Activated CD4-positive, alpha-beta T cell treated with anti-CD3 and anti-CD28 coated beads, Interleukin-2, amount 50 U/mL, for 24 hours (primary cell): ENCODE measurements at regions not wholly inside any gene's neighbourhood (a gene's known extent, or its start where the extent isn't known, plus 50 kb on each side); places are given as distances from the start of the nearest gene placed in this dataset.

Experiments used
- DNase-seq, 2 donors: peaks; one replicate each; pipeline ENCODE4 v3.0.0-alpha.2; 2020; ENCODE audit warnings: low read depth in 1 of 2, low spot score in 1 of 2

- DNase-seq: no peak
Observed at GRCh38 chr7:142377567-142377966, 119.7 kb upstream of the PRSS58 start.

GRCh38 chr7:142376356-142376997 lies 118.6 kb upstream of the PRSS58 start:
- DNase-seq: no peak

DNA sequence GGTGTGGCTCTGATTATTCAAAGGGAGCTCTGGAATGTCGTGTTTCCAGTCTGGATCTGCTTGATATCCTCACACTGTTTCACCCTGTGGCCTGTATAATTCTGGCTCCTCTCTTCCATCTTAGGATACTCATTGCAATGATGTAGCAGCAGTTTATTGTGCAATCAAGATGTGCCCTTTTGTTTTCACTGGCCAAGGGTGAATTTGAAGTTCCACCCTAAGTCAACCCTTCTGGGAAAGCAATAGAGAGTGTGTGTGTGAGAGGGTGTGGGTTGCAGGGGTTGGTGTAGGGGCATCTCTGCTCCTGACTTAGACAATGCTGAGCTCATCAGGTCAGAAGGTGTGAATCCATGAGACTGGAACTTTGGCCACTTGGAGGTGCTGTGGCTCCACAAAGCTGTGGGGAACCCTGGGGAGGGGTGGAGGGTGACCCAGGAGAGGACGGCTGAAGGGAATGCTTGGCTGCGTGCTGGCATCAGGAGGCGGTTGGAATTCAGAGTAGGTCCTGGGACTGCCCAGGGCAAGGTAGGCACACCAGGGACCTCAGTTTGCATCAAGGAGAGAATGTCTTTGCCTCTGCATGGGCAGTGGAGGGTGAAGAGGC lies 118.0 kb upstream of the PRSS58 start:
- DNase-seq: no peak

DNA sequence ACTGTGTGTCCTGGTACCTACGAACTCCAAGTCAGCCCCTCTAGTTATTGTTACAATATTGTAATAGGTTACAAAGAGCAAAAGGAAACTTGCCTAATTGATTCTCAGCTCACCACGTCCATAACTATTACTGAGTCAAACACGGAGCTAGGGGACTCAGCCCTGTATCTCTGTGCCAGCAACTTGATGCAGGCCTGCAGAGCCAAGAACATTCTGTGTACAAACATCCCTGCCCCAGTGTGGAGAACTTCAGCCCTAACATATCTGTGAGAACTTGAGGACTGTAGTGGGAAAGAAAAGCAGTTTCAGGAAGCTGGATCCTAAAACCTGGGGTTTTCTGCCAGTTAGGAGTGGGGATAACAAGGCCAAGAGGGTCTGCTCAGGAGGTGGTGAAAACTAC lies 114.9 kb upstream of the PRSS58 start:
- DNase-seq: no peak

DNA sequence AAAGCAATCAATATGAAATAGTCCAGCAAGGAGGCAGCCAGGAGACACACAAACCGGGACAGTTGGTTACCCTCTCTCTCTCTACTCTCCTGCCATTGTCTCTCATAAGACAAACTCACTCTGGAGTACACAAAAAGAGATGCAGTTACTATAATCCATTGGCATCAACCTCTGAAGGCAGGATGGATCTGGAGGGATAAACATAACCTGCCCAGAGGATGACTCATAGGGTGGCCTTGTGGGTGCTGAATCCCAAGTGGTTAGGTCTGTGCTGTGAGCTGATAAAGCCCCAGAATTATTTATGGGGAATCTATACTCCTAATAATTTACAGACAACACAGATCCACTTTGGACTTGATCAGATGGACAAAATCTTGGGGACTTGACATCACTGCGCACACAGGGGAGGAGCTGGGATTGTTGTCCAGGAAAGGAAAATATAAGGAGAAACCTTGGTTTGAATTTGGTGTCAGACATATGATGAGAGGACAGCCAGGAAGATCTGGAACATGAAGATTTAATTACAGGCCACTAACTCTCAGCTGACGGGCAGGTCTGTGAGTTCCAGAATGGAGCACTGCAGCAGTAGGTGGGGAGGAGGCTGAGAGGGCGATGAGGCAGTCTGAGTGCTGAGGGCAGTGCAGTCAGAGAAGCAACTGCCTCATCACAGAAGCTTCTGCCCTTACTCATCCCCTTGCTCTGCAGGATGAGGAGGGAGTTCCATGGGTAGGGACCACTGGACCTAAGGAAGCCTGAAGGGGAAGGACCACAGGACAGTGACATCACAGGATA lies 113.9 kb upstream of the PRSS58 start:
- DNase-seq: no peak

DNA sequence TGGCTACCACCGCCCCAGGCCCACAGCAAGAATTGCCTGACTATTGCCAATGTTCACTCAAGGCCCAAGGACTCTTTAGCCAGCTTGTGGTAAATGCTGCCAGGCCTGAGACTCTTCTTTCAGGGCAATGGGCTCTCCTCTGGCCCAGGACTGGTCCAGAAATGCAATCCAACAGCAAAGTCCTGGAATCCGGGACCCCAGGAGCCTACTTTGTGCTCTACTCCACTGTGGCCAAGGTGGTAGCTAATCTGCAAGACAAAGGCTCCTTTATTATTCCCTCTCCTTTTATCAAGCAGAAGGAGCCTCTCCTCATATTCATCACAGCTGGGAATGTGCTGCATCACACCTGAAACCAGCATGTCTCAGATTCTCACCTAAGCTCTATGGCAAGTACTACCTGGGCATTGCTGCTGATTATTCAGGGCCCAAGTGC lies 107.6 kb upstream of the PRSS58 start:
- no peak for DNase-seq

GRCh38 chr7:142364551-142364950 lies 106.7 kb upstream of the PRSS58 start:
- DNase-seq: no peak

GRCh38 chr7:142362349-142362748 lies 104.5 kb upstream of the PRSS58 start:
- no peak for DNase-seq

DNA sequence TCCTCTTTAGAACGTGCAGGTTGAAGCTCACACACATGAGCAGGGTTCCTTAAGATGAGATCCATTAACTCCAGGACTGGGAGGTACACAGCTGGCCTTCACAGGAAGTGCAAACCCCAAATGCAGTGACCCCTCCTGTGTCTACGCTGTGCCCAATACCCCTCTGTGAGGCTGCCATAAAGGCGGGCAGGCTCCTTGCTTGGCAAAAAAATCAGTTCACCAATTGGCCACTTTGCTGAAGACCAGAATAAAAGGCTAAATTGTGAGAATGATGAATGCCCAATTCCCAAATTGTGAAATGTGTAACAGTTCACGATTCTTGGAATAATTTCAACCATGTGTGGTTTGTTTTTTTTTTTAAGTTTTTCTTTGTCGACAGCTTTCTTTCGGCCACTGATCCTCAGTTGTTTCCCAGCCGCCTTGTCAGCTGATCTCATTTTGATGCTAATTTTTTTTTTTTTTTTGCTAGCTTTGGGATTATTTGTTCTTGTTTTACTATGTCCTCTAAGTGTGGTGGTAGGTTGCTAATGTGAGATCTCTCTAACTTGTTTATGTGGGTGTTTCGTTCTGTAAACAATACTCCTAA lies 101.9 kb upstream of the PRSS58 start:
- DNase-seq: no peak

DNA sequence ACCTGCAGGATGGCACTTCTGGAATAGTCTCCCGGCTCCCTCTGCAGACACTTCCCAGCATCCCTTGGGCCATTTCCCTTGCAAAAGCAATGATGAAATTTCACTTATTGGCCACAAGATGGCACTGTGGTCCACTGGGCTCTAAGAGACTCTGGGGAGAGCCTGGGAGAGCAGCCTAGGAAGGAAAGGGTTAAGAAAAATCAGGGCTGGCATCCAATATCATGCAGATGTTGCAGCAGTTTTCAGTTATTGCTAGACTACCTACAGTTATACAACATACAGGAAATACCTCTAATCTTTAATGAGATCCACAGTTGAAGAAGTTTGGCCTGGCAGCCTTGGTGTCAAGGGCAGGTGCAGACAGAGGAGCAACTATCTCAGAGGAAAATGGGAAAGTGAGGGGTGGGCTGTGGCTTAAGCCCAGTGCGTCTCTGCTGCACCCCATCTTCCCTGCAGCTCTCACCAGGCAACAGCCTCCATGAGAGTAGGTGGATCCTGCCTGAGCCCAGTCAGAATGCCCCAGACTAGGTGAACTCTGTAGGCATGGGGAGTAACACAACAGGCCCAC lies 100.2 kb upstream of the PRSS58 start:
- no peak for DNase-seq

DNA sequence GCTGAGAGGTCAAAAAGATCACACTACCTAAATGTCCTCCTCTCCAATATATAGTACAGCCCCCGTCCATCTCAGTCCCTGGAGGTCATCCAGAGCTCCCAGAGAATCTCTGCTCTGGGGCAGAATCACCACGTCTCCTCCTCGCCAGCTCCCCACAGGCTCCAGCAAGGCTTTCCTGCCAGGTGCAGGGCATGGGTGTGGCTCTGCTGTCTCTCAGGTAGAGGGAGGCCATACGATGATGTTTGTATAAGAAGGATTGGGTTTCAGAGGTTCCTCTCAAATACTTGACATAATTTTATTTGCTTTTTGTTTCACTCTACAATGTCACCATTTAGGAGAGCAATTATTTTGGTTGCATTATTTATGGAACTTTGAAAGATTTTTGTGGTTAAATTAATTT lies 98.3 kb upstream of the PRSS58 start:
- DNase-seq: no peak

- DNase-seq: no peak
Observed at GRCh38 chr7:142355328-142355727, 97.5 kb upstream of the PRSS58 start.

- DNase-seq: no peak
Observed at GRCh38 chr7:142353147-142354060, 95.5 kb upstream of the PRSS58 start.

DNA sequence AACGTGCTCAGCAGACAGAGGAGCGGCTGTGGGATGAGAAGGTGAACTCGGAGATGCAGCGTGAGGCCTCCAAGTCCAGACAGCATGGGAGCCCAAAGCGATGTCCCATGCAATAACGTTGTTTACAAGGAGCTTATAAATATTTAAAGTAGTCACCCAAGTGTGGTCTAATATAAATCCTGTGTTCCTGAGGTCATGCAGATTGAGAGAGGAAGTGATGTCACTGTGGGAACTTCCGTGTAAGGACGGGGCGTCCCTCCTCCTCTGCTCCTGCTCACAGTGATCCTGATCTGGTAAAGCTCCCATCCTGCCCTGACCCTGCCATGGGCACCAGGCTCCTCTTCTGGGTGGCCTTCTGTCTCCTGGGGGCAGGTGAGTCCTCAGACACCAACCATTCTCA lies 94.7 kb upstream of the PRSS58 start:
- DNase-seq: no peak

DNA sequence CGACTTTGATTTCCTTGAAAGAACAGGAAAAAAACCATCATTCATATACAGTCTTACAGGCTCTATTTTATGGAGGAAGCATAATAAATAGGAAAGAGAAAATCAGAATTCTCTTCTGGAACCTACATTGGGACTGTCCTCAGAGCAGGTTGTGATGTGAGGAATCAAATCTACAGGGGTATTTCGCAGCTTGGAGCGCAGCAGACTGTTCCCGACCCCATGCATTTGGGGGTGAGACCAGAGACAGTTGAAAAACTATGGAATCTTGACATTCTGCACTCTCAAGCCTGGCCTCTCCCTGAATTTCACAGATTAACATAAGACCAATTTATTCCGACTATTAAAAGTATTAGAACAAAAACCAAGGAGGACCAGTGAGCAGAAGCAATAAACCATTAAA lies 93.3 kb upstream of the PRSS58 start:
- no peak for DNase-seq

- no peak for DNase-seq
Observed at GRCh38 chr7:142349670-142350405, 92.0 kb upstream of the PRSS58 start.

DNA sequence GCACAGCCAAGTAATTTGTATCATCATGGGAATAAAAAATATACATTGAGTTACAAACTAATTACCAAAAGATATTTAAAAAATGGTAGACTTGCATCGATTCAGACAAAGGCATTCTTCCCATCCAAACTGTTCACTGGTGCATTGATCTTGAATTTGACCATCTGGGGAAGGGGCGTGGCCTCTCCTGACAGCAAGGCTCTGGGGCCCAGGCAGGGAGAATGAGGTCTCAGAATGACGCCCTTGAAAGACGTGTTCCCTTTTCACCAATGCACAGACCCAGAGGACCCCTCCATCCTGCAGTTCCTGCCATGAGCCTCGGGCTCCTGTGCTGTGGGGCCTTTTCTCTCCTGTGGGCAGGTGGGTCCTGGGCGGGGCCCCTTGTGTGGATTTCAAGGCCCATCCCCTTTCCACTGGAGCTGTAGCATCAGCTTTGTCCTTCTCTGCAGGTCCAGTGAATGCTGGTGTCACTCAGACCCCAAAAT lies 91.1 kb upstream of the PRSS58 start:
- no peak for DNase-seq

- no peak for DNase-seq
Observed at GRCh38 chr7:142348100-142348499, 90.2 kb upstream of the PRSS58 start.

DNA sequence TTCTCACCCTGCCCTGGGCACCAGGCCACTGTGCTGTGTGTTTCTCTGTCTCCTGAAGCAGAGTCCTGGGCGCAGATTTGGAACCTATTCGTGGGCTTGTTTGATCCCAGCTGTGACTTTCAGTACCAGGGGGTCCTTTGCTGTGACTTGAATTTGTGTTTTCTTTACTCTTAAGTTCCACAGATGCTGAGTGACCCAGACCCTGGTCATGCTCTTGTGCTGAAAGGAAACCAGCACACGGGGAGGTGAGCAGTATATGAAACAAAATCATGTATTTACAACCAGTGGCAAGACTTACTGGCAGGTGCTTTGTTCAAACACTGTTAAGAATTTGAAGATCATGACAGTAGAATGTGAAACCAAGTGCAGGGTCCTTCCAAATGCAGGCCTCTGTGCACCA lies 89.2 kb upstream of the PRSS58 start:
- no peak for DNase-seq

GRCh38 chr7:142345811-142346210 lies 88.0 kb upstream of the PRSS58 start:
- peak in 1 of 2 donors; percentile 26 for DNase-seq
